B cell (primary cell): ENCODE measurements at regions not wholly inside any gene's neighbourhood (a gene's known extent, or its start where the extent isn't known, plus 50 kb on each side); places are given as distances from the start of the nearest gene placed in this dataset.

Source experiments
- ATAC-seq: fragments of 200-7000 bp; cut with Tn5 transposase; one replicate; pipeline ENCODE4 v1.10.0; 2021; ENCODE audit warnings: low read depth, mild to moderate bottlenecking, moderate number of reproducible peaks, moderate library complexity
- CTCF ChIA-PET: fragments of 350-600 bp; sonication (Branson Sonifier 250); formaldehyde crosslinking; loops from one replicate; lab custom pipeline; 2021; ENCODE audit warnings: antibody characterized with exemption, inconsistent platforms; lab: Charles Lee
- POLR2A ChIA-PET: fragments of 350-600 bp; sonication (Branson Sonifier 250); formaldehyde crosslinking; loops from one replicate; lab custom pipeline; 2021; ENCODE audit warnings: antibody characterized with exemption; lab: Charles Lee
- DNase-seq: peaks from one replicate; pipeline ENCODE4 v3.0.0; 2013
- H2AFZ ChIP-seq: 2 replicates; pipeline ENCODE4 v1.6.1; 2012; ENCODE audit warnings: mild to moderate bottlenecking, low read depth, low read length; ENCODE audit not compliant: insufficient read depth, poor library complexity, severe bottlenecking
- H3K27ac ChIP-seq, 2 donors: 1 replicate in 1 of 2; 2 replicates in 1 of 2; pipeline ENCODE4 v1.5.1; 2012 to 2013; ENCODE audit warnings: low read length in 2 of 2, mild to moderate bottlenecking in 2 of 2, moderate library complexity in 1 of 2
- H3K27me3 ChIP-seq, 4 experiments: fragments of 200-600 bp in 1 of 4; sonication (generic) in 1 of 4; replicated peaks in 1 of 4; 1 replicate in 2 of 4; 2 replicates in 2 of 4; pipeline versions ENCODE4 v1.6.1 to v1.7.0; 2013 to 2016; ENCODE audit warnings: low read length in 3 of 4, mild to moderate bottlenecking in 2 of 4, mixed read lengths in 1 of 4, moderate library complexity in 1 of 4; ENCODE audit not compliant: insufficient read depth in 4 of 4, control insufficient read depth in 3 of 4; ENCODE audit errors: control extremely low read depth in 1 of 4
- H3K36me3 ChIP-seq, 2 experiments: replicated peaks in 1 of 2; 1 replicate in 1 of 2; 2 replicates in 1 of 2; pipeline versions ENCODE4 v1.6.1 to v1.7.1; 2013; ENCODE audit warnings: low read length in 1 of 2; ENCODE audit not compliant: insufficient read depth in 2 of 2, control insufficient read depth in 1 of 2; ENCODE audit errors: control extremely low read depth in 1 of 2, extremely low read depth in 1 of 2
- H3K4me1 ChIP-seq, 2 donors: fragments of 200-600 bp in 1 of 2; sonication (generic) in 1 of 2; 1 replicate in 1 of 2; 2 replicates in 1 of 2; pipeline versions ENCODE4 v1.5.1 to v1.6.1; 2013 to 2017; ENCODE audit warnings: low read length in 2 of 2; ENCODE audit not compliant: control insufficient read depth in 2 of 2, insufficient read depth in 2 of 2
- H3K4me2 ChIP-seq: replicated peaks from 2 replicates; pipeline ENCODE3; 2012; ENCODE audit warnings: mild to moderate bottlenecking, low read depth, low read length; ENCODE audit not compliant: poor library complexity, severe bottlenecking
- H3K4me3 ChIP-seq, 5 experiments: fragments of 200-600 bp in 1 of 5; sonication (generic) in 1 of 5; 1 replicate in 3 of 5; 2 replicates in 2 of 5; pipeline versions ENCODE4 v1.5.1 to v1.7.0; 2011 to 2016; ENCODE audit warnings: low read length in 4 of 5, mild to moderate bottlenecking in 4 of 5, low read depth in 2 of 5, control low read depth in 1 of 5, moderate library complexity in 1 of 5; ENCODE audit not compliant: insufficient read depth in 1 of 5; ENCODE audit errors: control extremely low read depth in 1 of 5, extremely low read depth in 1 of 5
- H3K79me2 ChIP-seq: fragments of 200-600 bp; sonication (generic); one replicate; pipeline ENCODE4 v1.6.0; 2016; ENCODE audit warnings: low read length; ENCODE audit not compliant: control insufficient read depth, insufficient read depth
- H3K9ac ChIP-seq: fragments of 200-600 bp; sonication (generic); 2 replicates; pipeline ENCODE4 v1.6.1; 2017; ENCODE audit warnings: mild to moderate bottlenecking, low read length, moderate library complexity
- H3K9me3 ChIP-seq, 3 donors: one replicate each; pipeline versions ENCODE4 v1.6.1 to v1.7.1; 2013; ENCODE audit warnings: low read length in 2 of 3; ENCODE audit not compliant: control insufficient read depth in 2 of 3, insufficient read depth in 1 of 3; ENCODE audit errors: control extremely low read depth in 1 of 3
- H4K20me1 ChIP-seq: 2 replicates; pipeline ENCODE4 v1.6.0; 2012; ENCODE audit warnings: mild to moderate bottlenecking, low read length; ENCODE audit not compliant: insufficient read depth, control insufficient read depth, poor library complexity, severe bottlenecking
- H3K27ac Mint-ChIP-seq: one replicate; pipeline ENCODE4 v1.8.0; 2021; ENCODE audit warnings: mixed read lengths
- H3K27me3 Mint-ChIP-seq: one replicate; pipeline ENCODE4 v1.8.0; 2021; ENCODE audit warnings: mixed read lengths
- H3K4me1 Mint-ChIP-seq: one replicate; pipeline ENCODE4 v1.8.0; 2021; ENCODE audit warnings: mixed read lengths
- H3K4me3 Mint-ChIP-seq: one replicate; pipeline ENCODE4 v1.8.0; 2021; ENCODE audit warnings: mixed read lengths
- H3K9me3 Mint-ChIP-seq: one replicate; pipeline ENCODE4 v1.8.0; 2022; ENCODE audit warnings: mixed read lengths; ENCODE audit not compliant: insufficient read depth
- CTCF ChIP-seq: fragments of 200-600 bp; IDR thresholded peaks from one replicate; pipeline ENCODE4 v1.8.0; 2022; ENCODE audit warnings: antibody characterized with exemption, mild to moderate bottlenecking
- EZH2 ChIP-seq: IDR thresholded peaks from 2 replicates; pipeline ENCODE4 v1.6.1; 2012; ENCODE audit warnings: borderline replicate concordance, low read depth, mild to moderate bottlenecking, moderate library complexity, low read length; ENCODE audit not compliant: insufficient read depth, poor library complexity, severe bottlenecking
- WGBS: methylation state at CpG from one replicate; pipeline ENCODE4 v1.1.5; 2013; ENCODE audit warnings: missing lambda C conversion rate; ENCODE audit not compliant: insufficient coverage; 5-methylcytosine and 5-hydroxymethylcytosine counted together
- intact Hi-C: fragments of 100-400 bp; cut with micrococcal nuclease; formaldehyde crosslinking; loops from one replicate; pipeline ENCODE4 v1.10.0; 2022

- POLR2A ChIA-PET: no interaction called here
- Histone ChIP-seq H3K36me3 (no peaks in the 10 kb centered on the region), H3K9me3 (no peaks in the 10 kb centered on the region), H3K4me3 (no peak overlapping the region), H3K9ac (no peak overlapping the region), H3K27me3 (no peaks in the 10 kb centered on the region), H3K79me2 (no peaks in the 10 kb centered on the region), H4K20me1 (no peaks in the 10 kb centered on the region), H2AFZ (no peak overlapping the region), H3K4me2 (no peak overlapping the region), H3K27ac (no peak overlapping the region), H3K4me1 (no peaks in the 10 kb centered on the region)
- intact Hi-C loops: no loop called here
- Mint-ChIP-seq H3K4me1 (peaks cover 3% of the 10 kb centered on the region), H3K27me3 (peaks cover 5% of the 10 kb centered on the region), H3K9me3 (no peaks in the 10 kb centered on the region), H3K4me3 (no peak overlapping the region), H3K27ac (no peak overlapping the region)
- WGBS: 67% methylated on average over 5 of the region's 5 CpGs
- ATAC-seq: no peak
- no peak for DNase-seq
- CTCF ChIA-PET: no interaction called here
- TF ChIP-seq CTCF: no peak
- no peak for TF ChIP-seq EZH2
Measured at GRCh38 chr5:6176102-6176693, 202.1 kb downstream of the MED10 start.

- Mint-ChIP-seq H3K4me3 (no peak overlapping the region), H3K9me3 (no peaks in the 10 kb centered on the region), H3K4me1 (peaks cover 3% of the 10 kb centered on the region), H3K27me3 (peaks cover 3% of the 10 kb centered on the region), H3K27ac (no peak overlapping the region)
- Histone ChIP-seq H3K27ac (no peak overlapping the region), H2AFZ (no peak overlapping the region), H3K27me3 (no peaks in the 10 kb centered on the region), H3K4me1 (no peaks in the 10 kb centered on the region), H3K9ac (no peak overlapping the region), H3K79me2 (no peaks in the 10 kb centered on the region), H3K4me3 (no peak overlapping the region), H3K4me2 (no peak overlapping the region), H3K9me3 (no peaks in the 10 kb centered on the region), H4K20me1 (no peaks in the 10 kb centered on the region), H3K36me3 (no peaks in the 10 kb centered on the region)
- intact Hi-C loops: no loop called here
- ChIA-PET CTCF (no interaction called here), POLR2A (no interaction called here)
- no peak for DNase-seq
- WGBS: 89% methylated on average over 5 of the region's 6 CpGs
- no peak for TF ChIP-seq CTCF
- TF ChIP-seq EZH2: no peak
- ATAC-seq: no peak
Measured at GRCh38 chr5:6175172-6175854, 203.0 kb downstream of the MED10 start.
